IPS-NIHi7 (cell line): ENCODE measurements at regions not wholly inside any gene's neighbourhood (a gene's known extent, or its start where the extent isn't known, plus 50 kb on each side); places are given as distances from the start of the nearest gene placed in this dataset.

Experiments used
- DNase-seq: peaks from one replicate; pipeline ENCODE4 v3.0.0; 2012; ENCODE audit warnings: mixed read lengths; ENCODE audit errors: extremely low spot score

DNA sequence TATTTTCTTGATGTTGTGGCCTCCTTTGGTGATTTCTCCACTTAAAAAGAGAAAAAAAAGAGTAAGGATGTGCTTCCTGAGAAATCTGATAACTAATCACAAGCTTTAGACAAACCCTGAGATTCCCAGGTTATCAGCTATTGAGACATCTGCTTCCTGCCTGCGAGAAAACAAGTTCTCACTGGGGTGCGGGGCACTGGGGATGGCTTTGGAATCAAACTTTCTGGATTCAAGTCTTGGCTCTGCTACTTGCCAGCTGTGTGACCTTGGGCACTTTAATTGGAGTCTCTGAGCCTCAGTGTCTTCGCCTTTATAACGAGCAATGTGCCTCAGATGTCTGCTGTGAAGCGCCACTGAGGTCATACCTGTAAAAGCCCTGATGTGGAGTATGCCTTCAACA, 152.5 kb upstream of the NAV2 start:
- DNase-seq = no peak

DNA sequence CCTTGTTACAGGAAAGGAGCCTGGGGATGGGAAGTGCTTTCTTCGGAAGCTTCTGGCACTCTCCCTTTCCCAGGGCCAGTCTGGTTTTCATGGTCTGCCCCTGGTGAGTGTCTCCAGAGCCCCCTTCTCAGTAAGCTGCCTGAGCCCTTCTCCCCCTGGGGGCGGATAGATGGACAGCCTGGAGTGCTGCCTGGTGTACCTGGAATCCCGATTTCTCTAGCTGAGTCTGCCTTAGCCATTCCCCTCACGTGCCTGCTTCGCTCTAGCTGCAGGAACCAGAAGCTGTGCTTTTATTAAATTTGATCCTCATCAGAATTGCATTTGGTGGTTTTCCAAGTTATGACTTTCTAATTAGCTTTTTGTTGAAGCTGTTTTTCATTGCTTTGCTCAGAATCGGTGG, 152.9 kb upstream of the NAV2 start:
- DNase-seq = peak; percentile 30

DNA sequence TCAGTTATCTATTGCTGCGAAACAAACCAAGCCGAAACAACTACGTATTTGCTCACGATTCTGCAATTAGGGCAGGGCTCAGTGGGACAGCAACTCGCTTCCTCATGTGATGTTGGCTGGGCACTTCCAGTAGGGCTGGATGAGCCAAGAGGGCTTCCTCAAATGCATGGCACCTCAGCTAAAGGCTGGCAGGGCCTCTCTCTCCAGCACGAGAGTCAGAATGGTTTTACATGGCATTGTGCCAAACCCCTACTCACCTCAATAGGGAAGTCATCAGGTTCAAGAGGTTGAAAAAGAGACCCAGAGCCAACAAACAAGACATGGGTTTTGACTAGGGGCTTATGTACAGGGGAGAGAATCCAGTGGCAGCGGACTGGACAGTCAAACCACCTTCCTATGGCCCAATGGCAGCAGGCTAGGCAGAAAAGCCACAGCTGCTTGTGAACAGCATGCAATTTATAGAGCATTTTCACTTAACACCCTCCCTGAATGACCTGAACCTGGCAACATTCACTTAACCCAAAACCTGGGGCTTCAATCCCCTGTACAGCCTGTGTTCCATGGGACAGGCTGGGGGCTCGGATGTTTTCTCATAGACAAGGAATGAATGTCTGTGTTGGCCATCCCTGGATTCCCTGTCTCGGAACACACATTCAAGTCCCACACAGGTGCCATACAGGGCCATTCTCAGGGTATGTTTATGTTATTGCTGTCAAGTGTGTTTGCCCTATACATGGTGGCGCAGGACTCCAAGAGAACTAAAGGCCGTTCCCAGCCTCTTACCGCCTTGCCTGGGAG, 154.2 kb upstream of the NAV2 start:
- no peak for DNase-seq

DNA sequence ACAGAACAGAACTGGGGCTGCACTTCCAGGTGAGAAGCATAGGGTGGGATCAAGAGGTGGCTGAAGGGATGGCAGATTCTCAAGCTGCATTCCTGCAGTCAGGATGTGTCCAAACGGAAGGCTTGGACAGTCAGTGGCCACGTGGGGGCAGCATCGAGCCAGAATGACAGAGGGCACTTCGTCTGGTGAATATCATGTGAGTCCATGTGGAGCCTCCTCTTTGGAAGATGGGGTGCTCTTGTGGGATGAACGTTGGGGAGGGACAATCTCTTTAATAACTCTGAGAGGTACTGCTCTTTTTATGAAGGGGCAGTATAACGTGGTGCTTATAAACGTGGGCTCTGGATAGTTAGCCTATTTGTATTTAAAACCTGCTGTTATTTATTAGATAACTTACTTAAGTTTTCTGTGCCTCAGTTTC, 154.9 kb upstream of the NAV2 start:
- peak; percentile 83 for DNase-seq

DNA sequence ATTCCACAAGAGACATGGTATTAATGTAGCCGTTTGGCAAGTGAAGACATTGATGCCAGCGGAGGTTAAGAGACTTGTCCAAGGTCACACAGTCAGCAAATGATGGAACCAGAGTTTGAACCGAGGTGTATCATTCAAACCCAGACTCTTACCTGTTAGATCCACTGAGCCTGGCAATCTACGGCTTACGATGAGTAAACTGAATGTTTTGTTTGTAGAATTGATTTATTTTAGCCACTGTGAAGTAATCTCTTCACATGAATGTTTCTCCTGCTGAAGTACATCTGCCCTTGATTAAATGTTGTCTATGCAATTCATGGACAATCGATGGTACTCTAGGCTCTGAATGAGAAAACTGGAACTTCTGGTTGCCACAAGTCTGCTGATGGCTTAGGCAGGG, 155.5 kb upstream of the NAV2 start:
- DNase-seq = no peak

DNA sequence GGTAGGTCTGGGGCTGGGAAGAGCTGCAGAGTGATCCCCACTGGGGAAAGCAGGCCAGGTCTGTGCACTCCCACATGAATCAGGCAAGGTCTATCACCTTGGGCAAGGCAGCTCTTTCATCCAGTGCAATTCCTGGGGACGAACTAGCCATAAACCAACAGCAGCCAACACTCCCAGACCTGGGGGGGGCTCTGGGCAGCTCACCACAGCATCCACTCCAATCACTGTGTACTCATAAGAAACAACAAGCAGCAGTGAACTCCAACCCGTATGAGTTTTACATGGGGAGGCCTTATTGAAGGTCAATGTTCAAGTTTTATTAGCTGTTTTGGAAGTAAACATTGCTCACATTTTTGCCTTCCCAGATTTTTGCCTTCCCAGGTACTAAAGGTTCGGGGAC, 157.4 kb upstream of the NAV2 start:
- DNase-seq = no peak

DNA sequence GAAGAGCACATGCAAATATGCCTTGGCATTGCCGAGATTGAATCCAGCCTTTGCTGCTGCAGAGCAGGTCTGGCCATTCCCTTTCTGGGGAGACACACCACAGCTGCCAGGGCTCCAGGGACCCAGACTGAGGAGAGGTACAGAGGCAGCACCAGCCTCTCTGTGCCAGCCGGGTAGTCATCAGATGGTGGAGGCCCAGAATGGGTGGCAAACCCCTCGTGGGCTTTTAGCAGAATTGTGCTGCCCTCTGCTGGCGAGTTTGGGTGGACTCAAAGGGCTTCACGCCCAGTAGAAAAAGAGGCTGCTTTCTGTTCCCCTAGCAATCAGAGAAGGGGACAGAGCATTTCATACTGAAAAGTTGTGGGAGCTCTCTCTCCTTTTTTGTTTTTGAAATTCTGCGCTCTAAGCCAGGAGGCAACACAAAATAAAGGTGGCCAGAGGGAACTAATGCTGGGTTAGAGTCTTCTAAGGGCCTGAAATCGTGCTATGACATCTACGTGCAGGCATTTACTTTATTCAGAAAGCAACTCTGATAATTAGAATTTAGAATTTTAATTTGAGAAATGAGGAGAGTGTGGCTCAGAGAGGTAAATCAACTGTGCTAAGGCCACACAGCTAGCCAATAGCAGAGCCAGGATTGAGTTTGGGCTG, 158.8 kb upstream of the NAV2 start:
- DNase-seq = peak; percentile 80

DNA sequence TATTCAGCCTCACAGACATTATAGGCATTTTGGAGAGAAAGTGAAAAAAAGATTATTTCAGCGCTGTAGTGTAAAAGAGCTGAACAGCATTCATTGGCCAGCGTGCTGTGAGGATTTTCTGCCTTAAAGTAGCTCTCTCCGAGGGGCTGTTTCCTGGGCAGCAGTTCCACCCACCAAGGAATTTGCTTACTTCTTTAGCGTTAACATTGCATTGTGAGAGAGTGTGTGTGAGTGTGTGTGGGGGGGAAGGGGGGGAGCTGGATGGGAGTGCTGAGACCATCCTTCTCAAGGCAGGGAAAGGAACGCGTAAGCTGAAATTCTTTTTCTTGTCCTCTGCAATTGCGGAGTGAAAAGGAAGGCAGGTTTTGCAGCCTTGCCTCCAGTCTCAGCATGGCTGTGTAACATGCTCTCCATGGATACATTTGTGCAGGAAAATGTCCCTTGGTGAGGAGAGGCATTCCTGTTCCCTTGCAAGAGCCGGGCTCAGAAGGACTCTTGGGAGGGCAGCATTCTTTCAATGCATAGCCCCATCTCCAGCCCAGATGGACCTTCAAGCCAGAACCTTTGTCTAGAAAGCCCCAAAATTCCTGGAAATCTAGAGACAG, 159.9 kb upstream of the NAV2 start:
- no peak for DNase-seq

DNA sequence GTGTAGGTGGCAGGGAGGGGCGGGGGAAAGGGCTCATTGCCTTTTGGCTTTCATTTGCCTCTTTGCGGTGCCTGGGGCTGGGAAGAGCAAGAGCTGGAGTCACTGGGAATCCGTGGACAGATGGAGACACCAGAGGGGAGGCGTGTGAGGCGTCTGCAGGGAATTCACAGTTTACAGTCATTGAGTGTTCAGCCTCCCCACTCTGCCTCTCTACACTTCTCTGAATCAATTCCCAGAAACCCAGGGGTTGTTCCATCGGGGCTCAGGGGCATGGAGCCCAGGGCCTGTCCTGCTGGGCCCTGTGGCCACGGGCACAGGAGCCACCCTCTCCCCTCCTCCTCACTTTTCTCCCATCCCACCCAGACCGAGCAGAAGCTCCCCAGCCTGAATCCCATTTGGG, 160.5 kb upstream of the NAV2 start:
- DNase-seq = no peak

DNA sequence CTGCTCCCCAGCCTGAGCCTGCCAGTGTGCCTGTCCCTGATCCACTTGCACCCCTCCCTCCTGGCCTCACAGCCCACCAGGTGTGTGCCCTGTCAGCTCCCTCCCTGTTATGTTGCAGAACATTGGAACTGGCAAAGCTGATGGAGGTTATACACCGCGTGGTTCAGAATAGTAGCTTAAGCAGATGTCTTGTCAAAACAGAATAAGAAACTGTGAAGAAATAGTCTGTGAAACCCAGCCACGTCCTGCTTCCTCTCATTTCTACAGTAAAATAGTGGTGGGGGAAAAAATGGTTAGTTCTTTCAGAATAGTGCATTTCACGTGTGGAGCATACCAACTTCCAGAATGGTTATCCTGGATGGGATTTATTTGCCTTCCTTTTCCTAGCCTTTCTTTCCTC, 161.2 kb upstream of the NAV2 start:
- no peak for DNase-seq

DNA sequence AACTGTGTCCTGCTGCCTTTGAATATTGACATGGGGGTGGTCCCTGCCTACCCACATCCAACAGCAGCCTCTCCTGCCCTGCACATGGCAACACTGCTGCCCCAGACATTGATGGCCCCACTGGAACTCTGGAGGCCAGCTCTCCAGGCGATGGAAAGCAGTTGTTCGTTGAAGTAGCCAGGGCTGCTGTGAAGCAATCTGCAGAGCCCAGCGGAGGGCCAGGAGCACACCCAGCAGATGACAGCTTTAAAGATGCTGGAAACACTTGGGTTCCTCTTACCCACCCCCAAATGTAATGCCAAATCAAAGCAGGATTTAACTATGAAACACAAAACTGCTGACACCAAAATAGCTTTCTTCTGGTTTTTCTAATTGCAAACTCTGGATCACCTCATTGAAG, 165.6 kb upstream of the NAV2 start:
- DNase-seq = no peak

DNA sequence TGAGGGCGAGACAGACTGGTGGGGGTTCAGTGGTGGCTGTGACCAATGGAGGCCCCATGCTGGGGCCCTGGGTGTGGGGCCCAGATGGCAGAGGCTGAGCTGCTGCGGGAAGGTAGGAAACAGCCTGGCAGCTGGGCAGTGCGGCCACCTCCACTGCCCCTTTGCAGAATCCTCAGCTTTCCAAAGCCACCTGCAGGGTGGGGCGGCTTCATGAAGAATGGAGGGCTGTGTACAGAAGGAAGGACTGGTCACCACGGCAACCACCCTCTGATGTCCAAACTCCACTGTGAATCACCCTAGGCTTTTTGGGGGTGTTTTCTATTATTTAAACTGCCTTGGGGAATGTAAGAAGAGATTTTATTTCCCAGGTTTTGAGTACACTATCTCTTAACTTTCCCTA, 166.3 kb upstream of the NAV2 start:
- DNase-seq = no peak

DNA sequence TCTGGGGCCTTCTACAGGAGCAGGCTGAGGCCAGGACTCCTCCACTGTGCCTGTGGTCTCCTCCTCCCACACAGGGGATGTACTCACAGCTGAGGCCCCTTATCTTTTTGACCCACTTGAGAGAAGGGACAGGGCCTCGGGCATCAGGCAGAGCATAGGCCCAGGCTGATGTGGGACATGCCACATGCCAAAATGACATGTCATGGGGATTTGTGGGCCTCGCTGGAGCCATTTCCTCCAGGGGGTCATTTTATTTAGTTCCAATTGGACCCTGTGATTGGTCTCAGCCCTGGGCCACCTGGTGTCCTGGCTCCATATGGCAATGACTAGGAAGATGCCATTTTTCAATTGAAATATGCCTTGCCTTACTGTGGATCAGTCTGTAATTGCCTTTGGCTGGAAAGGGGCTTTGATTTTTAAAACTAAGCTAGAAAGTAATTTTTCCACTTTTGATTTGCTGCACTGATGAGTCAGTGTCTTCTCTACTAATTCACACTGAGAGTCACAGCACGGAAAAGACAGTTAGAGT, 171.1 kb upstream of the NAV2 start:
- no peak for DNase-seq

DNA sequence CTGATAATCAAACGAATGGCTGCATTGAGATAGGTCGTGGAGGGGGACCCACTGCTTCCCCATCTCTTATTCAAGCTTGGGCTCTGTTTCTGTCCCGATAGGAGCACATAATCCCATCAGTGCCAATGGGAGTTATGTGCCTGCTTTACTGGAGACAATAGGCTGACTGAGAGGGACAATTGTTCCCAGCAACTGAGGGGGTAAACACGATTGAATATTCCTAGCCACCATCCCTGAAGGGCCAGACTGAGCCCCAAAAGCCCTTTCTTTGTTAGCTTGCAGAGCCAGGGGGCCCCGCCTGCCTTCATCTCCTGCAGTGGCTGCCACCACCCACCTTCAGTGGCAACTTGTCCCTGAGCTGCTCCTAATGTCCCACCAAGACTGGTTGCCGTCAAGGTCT, 172.8 kb upstream of the NAV2 start:
- no peak for DNase-seq

DNA sequence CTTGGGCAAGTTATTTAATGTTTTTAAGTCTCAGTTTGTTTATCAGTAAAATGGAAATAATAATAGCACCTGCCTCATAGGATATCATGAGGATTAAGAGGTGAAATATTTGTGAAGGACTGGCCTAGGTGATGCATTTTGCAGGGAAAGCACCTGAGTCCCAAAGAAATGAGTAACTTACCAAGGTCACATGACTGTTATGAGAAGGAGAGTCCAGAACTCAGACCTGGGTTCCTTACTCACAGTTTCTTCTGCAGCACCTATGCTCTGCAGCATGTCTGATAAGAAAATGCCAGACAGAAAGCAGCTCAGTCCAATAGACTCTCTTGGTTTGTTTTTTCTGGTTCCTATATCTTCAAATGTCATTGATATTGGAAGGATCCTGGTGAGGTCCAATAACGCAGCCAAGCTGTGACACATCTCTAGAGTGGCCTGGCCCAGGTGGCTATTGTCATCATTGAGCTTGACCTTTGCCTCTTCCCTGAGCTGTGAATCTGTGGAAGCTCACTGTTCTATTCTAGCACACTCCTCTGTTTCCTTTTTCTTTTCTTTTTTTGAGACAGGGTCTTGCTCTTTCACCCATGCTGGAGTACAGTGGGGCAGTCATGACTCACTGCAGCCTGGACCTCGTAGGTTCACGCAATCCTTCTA, 174.7 kb upstream of the NAV2 start:
- DNase-seq = no peak

DNA sequence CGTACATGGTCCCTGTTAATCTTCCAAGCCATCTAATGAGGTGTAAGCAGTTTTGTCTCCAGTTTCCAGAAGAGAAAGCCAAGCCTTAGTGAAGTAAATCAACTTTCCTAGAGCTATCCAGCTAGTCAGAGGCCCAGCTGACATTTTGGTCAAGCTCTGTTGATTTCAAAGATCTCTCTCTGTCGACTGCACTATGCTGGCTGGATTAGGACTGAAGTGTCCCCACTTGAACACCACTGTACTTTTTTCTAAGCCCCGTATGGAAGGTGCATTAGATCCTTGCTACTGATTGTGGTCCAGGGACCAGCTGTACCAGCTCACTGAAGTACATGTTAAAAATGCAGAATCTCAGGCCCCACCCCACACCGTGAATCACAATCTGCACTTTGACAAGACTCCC, 176.5 kb upstream of the NAV2 start:
- no peak for DNase-seq

DNA sequence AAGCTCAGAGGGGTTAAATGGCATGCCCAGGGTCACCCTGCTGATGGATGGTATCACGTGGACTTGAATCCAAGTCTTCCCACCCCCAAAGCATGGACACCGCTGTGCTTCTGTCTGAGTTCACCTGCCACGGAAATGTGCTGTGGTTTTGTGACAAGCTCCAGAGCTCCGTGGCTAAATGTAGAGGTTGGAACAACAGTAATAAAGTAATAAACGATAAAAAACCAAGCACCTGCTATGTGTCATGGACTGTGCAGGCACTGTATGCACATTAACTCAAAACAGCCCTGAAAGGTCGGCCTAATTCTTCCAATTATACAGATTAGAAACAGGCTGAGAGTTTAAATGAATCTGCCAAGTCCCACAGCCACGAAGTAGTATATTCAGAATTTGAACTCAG, 182.1 kb upstream of the NAV2 start:
- no peak for DNase-seq

DNA sequence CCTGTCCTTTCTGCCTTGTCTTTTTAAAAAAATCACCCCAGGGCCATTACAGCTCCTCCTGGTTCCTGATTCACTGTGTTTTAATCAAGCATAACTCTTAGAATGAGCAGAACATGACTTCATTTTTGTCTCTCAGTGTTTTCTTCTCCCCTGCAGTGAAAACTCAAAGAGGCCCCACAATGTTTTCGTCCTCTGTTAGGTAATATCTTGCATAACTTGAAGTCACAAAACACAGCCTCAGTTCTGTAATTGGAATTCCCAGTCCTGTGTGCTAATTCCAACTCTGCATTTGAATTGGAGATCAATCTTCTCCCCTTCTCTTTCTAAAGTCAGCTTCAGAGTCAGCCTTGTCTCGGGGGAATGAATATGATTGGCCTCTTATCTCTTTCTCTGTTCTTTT, 186.5 kb upstream of the NAV2 start:
- no peak for DNase-seq

DNA sequence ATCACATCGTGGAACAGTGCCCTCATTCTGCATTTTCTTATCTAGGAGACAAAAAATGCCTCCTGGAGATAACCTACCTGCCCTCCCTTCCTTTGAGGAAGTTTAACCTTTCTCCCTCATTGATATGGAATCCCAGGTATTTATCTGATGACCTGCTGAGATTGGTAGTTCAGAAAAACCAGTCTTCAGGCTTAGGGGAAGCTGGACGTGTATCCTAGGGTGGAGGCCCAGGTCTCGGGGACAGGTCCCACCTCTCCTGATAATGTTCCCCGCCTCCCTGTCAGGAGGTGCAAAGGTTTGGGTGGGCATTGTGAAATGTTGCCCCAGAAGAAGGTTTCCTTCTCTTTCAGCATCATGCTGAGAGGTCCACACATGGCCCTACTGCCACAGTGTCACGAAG, 186.9 kb upstream of the NAV2 start:
- DNase-seq = peak; percentile 40

DNA sequence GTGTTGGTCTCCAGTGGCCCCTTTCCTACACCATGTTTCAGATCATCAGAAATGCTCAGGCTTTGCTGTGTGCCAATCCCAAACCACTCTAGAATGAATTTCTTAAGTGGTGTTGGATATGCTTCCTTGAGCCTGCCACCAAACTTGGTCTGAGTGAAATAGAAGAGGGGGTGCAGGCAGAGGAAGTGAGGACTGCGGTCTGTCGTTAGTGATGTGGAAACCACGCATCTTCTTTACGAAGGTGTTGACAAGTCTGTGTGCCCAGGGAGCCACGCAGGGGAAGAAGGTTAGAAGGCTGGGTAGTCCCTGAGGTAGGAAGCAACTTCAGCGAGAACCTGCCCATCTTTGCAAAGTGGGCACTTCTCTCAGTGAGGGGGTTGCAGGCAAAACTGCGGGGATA, 187.4 kb upstream of the NAV2 start:
- no peak for DNase-seq

DNA sequence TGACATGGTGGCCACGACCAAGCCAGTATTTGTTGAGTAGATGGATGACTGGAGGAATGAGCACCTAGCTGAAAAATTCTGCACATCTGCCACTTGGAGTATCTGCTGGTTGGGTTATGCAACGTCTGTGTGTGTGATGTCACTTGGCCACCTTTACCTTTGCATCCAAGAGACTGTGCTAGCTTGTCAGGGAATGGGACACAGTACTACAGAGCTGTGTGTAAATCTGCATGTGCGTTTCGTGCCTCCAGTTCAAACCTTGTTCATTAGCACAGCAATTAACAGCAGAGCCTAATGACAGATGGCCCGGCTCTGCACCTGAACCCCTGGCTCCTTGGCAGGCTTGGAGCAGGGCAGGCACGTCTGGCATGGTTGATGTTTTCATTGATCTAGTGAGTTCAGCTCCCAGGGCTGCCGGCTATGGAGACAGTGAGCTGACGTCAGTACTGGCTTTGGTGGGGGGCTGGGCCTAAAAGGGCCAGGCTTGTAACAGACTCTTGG, 188.4 kb upstream of the NAV2 start:
- DNase-seq = peak; percentile 38

DNA sequence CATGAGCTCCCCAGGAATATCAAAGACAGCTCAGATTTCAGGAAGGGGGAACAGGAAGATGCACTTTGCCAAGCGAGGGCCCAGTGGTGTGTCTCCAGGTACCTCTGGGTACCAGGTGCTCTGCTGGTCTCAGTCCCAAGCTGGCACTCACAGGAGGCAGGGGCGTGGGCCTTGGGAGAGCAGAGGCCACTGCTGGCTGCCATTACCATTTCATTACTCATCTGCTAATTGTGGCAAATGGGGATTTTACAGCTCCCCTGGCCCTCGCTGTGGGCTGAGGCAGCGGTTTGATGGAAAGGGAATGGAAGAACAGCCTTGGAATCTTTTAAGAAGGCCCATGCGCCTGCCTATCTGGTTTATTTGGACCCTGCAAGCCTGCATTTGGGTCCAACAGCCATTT, 192.0 kb upstream of the NAV2 start:
- no peak for DNase-seq
